SH-SY5Y (cell line): ENCODE measurements at regions not wholly inside any gene's neighbourhood (a gene's known extent, or its start where the extent isn't known, plus 50 kb on each side); places are given as distances from the start of the nearest gene placed in this dataset.

Experiments
- GATA2 ChIP-seq: IDR thresholded peaks from 2 replicates; pipeline ENCODE4 v1.6.1; 2011; ENCODE audit warnings: mild to moderate bottlenecking, low read depth, low read length
- GATA3 ChIP-seq: IDR thresholded peaks from 2 replicates; pipeline ENCODE4 v1.6.1; 2011; ENCODE audit warnings: low read depth, mild to moderate bottlenecking, low read length, moderate library complexity

- TF ChIP-seq GATA3 (no peak), GATA2 (no peak)
These were observed 116.3 kb upstream of the ITGA4 start for GRCh38 chr2:181340891-181341290.
